ENCODE measurements at regions not wholly inside any gene's neighbourhood (a gene's known extent, or its start where the extent isn't known, plus 50 kb on each side); places are given as distances from the start of the nearest gene placed in this dataset.

- ATAC-seq (ENCODE audit: low FRiP score), result no peak
- WGBS, 2 donors, result 8 to 9% methylated on average over 24 of the region's 24 CpGs
- H3K9me3 ChIP-seq (ENCODE audit: control insufficient read depth, low read length), result peaks cover 3% of the 10 kb centered on the region
- no peak for DNase-seq
- no peaks in the 10 kb centered on the region for H3K36me3 ChIP-seq (ENCODE audit: control insufficient read depth in 1 of 2, insufficient read depth in 2 of 2, low read length in 1 of 2)
- intact Hi-C loops (cut with DNase I), result no loop called here
- H3K4me1 ChIP-seq (ENCODE audit: control insufficient read depth in 1 of 2, insufficient read depth in 2 of 2, low read length in 2 of 2), result peaks cover 0 to 2% of the 10 kb centered on the region in 2 donors
- H3K27me3 ChIP-seq (ENCODE audit: control insufficient read depth in 1 of 2, insufficient read depth in 2 of 2, low read length in 1 of 2), result peaks cover 0 to 4% of the 10 kb centered on the region in 2 donors
- H3K4me3 ChIP-seq (ENCODE audit: low read length in 2 of 2), result peak overlapping the region in 1 of 2 donors; percentile 67
- H3K27ac ChIP-seq (ENCODE audit: low read depth in 1 of 2, low read length in 2 of 2), result no peak overlapping the region
These were observed 194.0 kb downstream of the TRIM27 start for GRCh38 chr6:28729501-28730402.

GRCh38 chr6:28732052-28732451 is 191.7 kb downstream of the TRIM27 start:
- no peaks in the 10 kb centered on the region for H3K36me3 ChIP-seq (ENCODE audit: control insufficient read depth in 1 of 2, insufficient read depth in 2 of 2, low read length in 1 of 2)
- no peak overlapping the region for H3K4me3 ChIP-seq (ENCODE audit: low read length in 2 of 2)
- peaks cover 0 to 4% of the 10 kb centered on the region in 2 donors for H3K27me3 ChIP-seq (ENCODE audit: control insufficient read depth in 1 of 2, insufficient read depth in 2 of 2, low read length in 1 of 2)
- DNase-seq, result no peak
- H3K27ac ChIP-seq (ENCODE audit: low read depth in 1 of 2, low read length in 2 of 2), result no peak overlapping the region
- intact Hi-C loops (cut with DNase I), result no loop called here
- ATAC-seq (ENCODE audit: low FRiP score), result no peak
- no peaks in the 10 kb centered on the region for H3K4me1 ChIP-seq (ENCODE audit: control insufficient read depth in 1 of 2, insufficient read depth in 2 of 2, low read length in 2 of 2)
- 45 to 50% methylated on average over 5 of the region's 5 CpGs for WGBS, 2 donors
- peaks cover 4% of the 10 kb centered on the region for H3K9me3 ChIP-seq (ENCODE audit: control insufficient read depth, low read length)

- intact Hi-C loops (cut with DNase I), result no loop called here
- no peak overlapping the region for H3K4me3 ChIP-seq (ENCODE audit: low read length in 2 of 2)
- peaks cover 4% of the 10 kb centered on the region for H3K9me3 ChIP-seq (ENCODE audit: control insufficient read depth, low read length)
- no peaks in the 10 kb centered on the region for H3K4me1 ChIP-seq (ENCODE audit: control insufficient read depth in 1 of 2, insufficient read depth in 2 of 2, low read length in 2 of 2)
- ATAC-seq (ENCODE audit: low FRiP score) (no peak), DNase-seq (no peak)
- H3K36me3 ChIP-seq (ENCODE audit: control insufficient read depth in 1 of 2, insufficient read depth in 2 of 2, low read length in 1 of 2), result no peaks in the 10 kb centered on the region
- no peak overlapping the region for H3K27ac ChIP-seq (ENCODE audit: low read depth in 1 of 2, low read length in 2 of 2)
- H3K27me3 ChIP-seq (ENCODE audit: control insufficient read depth in 1 of 2, insufficient read depth in 2 of 2, low read length in 1 of 2), result peaks cover 0 to 6% of the 10 kb centered on the region in 2 donors
- WGBS, 2 donors, result 16% methylated on average over 14 to 15 of the region's 15 CpGs
These were observed 189.3 kb downstream of the TRIM27 start for GRCh38 chr6:28734443-28734959.

GRCh38 chr6:28736121-28736520 is 187.7 kb downstream of the TRIM27 start:
- H3K4me1 ChIP-seq (ENCODE audit: control insufficient read depth in 1 of 2, insufficient read depth in 2 of 2, low read length in 2 of 2), result no peaks in the 10 kb centered on the region
- intact Hi-C loops (cut with DNase I), result no loop called here
- WGBS, 2 donors, result 11% methylated on average over 2 of the region's 2 CpGs
- no peak overlapping the region for H3K27ac ChIP-seq (ENCODE audit: low read depth in 1 of 2, low read length in 2 of 2)
- no peak for DNase-seq
- ATAC-seq (ENCODE audit: low FRiP score), result no peak
- H3K9me3 ChIP-seq (ENCODE audit: control insufficient read depth, low read length), result peaks cover 7% of the 10 kb centered on the region
- H3K4me3 ChIP-seq (ENCODE audit: low read length in 2 of 2), result no peak overlapping the region
- no peaks in the 10 kb centered on the region for H3K36me3 ChIP-seq (ENCODE audit: control insufficient read depth in 1 of 2, insufficient read depth in 2 of 2, low read length in 1 of 2)
- peaks cover 0 to 6% of the 10 kb centered on the region in 2 donors for H3K27me3 ChIP-seq (ENCODE audit: control insufficient read depth in 1 of 2, insufficient read depth in 2 of 2, low read length in 1 of 2)

GRCh38 chr6:28737750-28738395 is 185.9 kb downstream of the TRIM27 start:
- Histone ChIP-seq H3K4me1 (ENCODE audit: control insufficient read depth in 1 of 2, insufficient read depth in 2 of 2, low read length in 2 of 2) (no peaks in the 10 kb centered on the region), H3K27me3 (ENCODE audit: control insufficient read depth in 1 of 2, insufficient read depth in 2 of 2, low read length in 1 of 2) (peaks cover 0 to 2% of the 10 kb centered on the region in 2 donors), H3K4me3 (ENCODE audit: low read length in 2 of 2) (no peak overlapping the region), H3K36me3 (ENCODE audit: control insufficient read depth in 1 of 2, insufficient read depth in 2 of 2, low read length in 1 of 2) (no peaks in the 10 kb centered on the region), H3K9me3 (ENCODE audit: control insufficient read depth, low read length) (peaks cover 7% of the 10 kb centered on the region), H3K27ac (ENCODE audit: low read depth in 1 of 2, low read length in 2 of 2) (no peak overlapping the region)
- 1 to 4% methylated on average over 17 of the region's 17 CpGs for WGBS, 2 donors
- no peak for DNase-seq
- intact Hi-C loops (cut with DNase I), result no loop called here
- no peak for ATAC-seq (ENCODE audit: low FRiP score)

GRCh38 chr6:28738396-28738765 is 185.4 kb downstream of the TRIM27 start:
- DNase-seq (no peak), ATAC-seq (ENCODE audit: low FRiP score) (no peak)
- Histone ChIP-seq H3K4me3 (ENCODE audit: low read length in 2 of 2) (no peak overlapping the region), H3K9me3 (ENCODE audit: control insufficient read depth, low read length) (peaks cover 7% of the 10 kb centered on the region), H3K4me1 (ENCODE audit: control insufficient read depth in 1 of 2, insufficient read depth in 2 of 2, low read length in 2 of 2) (no peaks in the 10 kb centered on the region), H3K36me3 (ENCODE audit: control insufficient read depth in 1 of 2, insufficient read depth in 2 of 2, low read length in 1 of 2) (no peaks in the 10 kb centered on the region), H3K27me3 (ENCODE audit: control insufficient read depth in 1 of 2, insufficient read depth in 2 of 2, low read length in 1 of 2) (peaks cover 0 to 2% of the 10 kb centered on the region in 2 donors), H3K27ac (ENCODE audit: low read depth in 1 of 2, low read length in 2 of 2) (no peak overlapping the region)
- WGBS, 2 donors, result 2% methylated on average over 16 of the region's 16 CpGs
- intact Hi-C loops (cut with DNase I), result no loop called here

- WGBS, 2 donors, result 44 to 48% methylated on average over 3 of the region's 3 CpGs
- Histone ChIP-seq H3K27ac (ENCODE audit: low read depth in 1 of 2, low read length in 2 of 2) (no peak overlapping the region), H3K36me3 (ENCODE audit: control insufficient read depth in 1 of 2, insufficient read depth in 2 of 2, low read length in 1 of 2) (no peaks in the 10 kb centered on the region), H3K27me3 (ENCODE audit: control insufficient read depth in 1 of 2, insufficient read depth in 2 of 2, low read length in 1 of 2) (peaks cover 0 to 5% of the 10 kb centered on the region in 2 donors), H3K4me1 (ENCODE audit: control insufficient read depth in 1 of 2, insufficient read depth in 2 of 2, low read length in 2 of 2) (no peaks in the 10 kb centered on the region), H3K4me3 (ENCODE audit: low read length in 2 of 2) (no peak overlapping the region), H3K9me3 (ENCODE audit: control insufficient read depth, low read length) (peaks cover 3% of the 10 kb centered on the region)
- intact Hi-C loops (cut with DNase I), result no loop called here
- DNase-seq (no peak), ATAC-seq (ENCODE audit: low FRiP score) (no peak)
These were observed 182.4 kb downstream of the TRIM27 start for GRCh38 chr6:28741363-28741762.

GRCh38 chr6:28742668-28743270 is 181.0 kb downstream of the TRIM27 start:
- Histone ChIP-seq H3K36me3 (ENCODE audit: control insufficient read depth in 1 of 2, insufficient read depth in 2 of 2, low read length in 1 of 2) (no peaks in the 10 kb centered on the region), H3K9me3 (ENCODE audit: control insufficient read depth, low read length) (peaks cover 3% of the 10 kb centered on the region), H3K27ac (ENCODE audit: low read depth in 1 of 2, low read length in 2 of 2) (no peak overlapping the region), H3K4me3 (ENCODE audit: low read length in 2 of 2) (no peak overlapping the region), H3K27me3 (ENCODE audit: control insufficient read depth in 1 of 2, insufficient read depth in 2 of 2, low read length in 1 of 2) (peaks cover 0 to 5% of the 10 kb centered on the region in 2 donors), H3K4me1 (ENCODE audit: control insufficient read depth in 1 of 2, insufficient read depth in 2 of 2, low read length in 2 of 2) (no peaks in the 10 kb centered on the region)
- DNase-seq (no peak), ATAC-seq (ENCODE audit: low FRiP score) (no peak)
- 4 to 5% methylated on average over 19 of the region's 19 CpGs for WGBS, 2 donors
- intact Hi-C loops (cut with DNase I), result no loop called here
